BE2C (cell line): ENCODE measurements at regions not wholly inside any gene's neighbourhood (a gene's known extent, or its start where the extent isn't known, plus 50 kb on each side); places are given as distances from the start of the nearest gene placed in this dataset.

ENCODE experiments used
- DNase-seq: peaks from one replicate; pipeline ENCODE4 v3.0.0-alpha.2; 2020
- H3K27me3 ChIP-seq: fragments of 250-450 bp; sonication (Bioruptor Pico); 2 replicates; pipeline ENCODE4 v1.5.1; 2020; ENCODE audit warnings: mild to moderate bottlenecking
- H3K36me3 ChIP-seq: fragments of 250-450 bp; sonication (Bioruptor Pico); 2 replicates; pipeline ENCODE4 v1.5.1; 2020; ENCODE audit warnings: mild to moderate bottlenecking
- H3K4me1 ChIP-seq: fragments of 250-450 bp; sonication (Bioruptor Pico); 2 replicates; pipeline ENCODE4 v1.5.1; 2020
- H3K4me3 ChIP-seq: 2 replicates; pipeline ENCODE4 v1.5.1; 2011; ENCODE audit warnings: low read depth, low read length
- H3K9me3 ChIP-seq: fragments of 250-450 bp; sonication (Bioruptor Pico); 2 replicates; pipeline ENCODE4 v1.5.1; 2020
- CTCF ChIP-seq: IDR thresholded peaks from 2 replicates; pipeline ENCODE4 v1.5.1; 2012; ENCODE audit warnings: mild to moderate bottlenecking, low read depth, low read length

- no peak for DNase-seq
- Histone ChIP-seq H3K27me3 (no peaks in the 10 kb centered on the region), H3K36me3 (no peaks in the 10 kb centered on the region), H3K4me3 (peak overlapping the region; percentile 12; the same call in 1 of the 2 replicates), H3K9me3 (no peaks in the 10 kb centered on the region), H3K4me1 (peaks cover 15% of the 10 kb centered on the region)
- no peak for TF ChIP-seq CTCF
Observed at GRCh38 chr5:123881759-123882244, 369.8 kb downstream of the CSNK1G3 start.

GRCh38 chr5:123880875-123881274 is 368.9 kb downstream of the CSNK1G3 start:
- DNase-seq = no peak
- H3K4me1 ChIP-seq = peaks cover 15% of the 10 kb centered on the region
- no peak for TF ChIP-seq CTCF

GRCh38 chr5:123879071-123879470 is 367.1 kb downstream of the CSNK1G3 start:
- Histone ChIP-seq H3K27me3 (no peaks in the 10 kb centered on the region), H3K9me3 (no peaks in the 10 kb centered on the region), H3K4me1 (peaks cover 18% of the 10 kb centered on the region), H3K36me3 (no peaks in the 10 kb centered on the region), H3K4me3 (no peak overlapping the region)
- DNase-seq = no peak
- no peak for TF ChIP-seq CTCF

More at GRCh38 chr5:123880875-123881274, 368.9 kb downstream of the CSNK1G3 start:
- Histone ChIP-seq H3K9me3 (no peaks in the 10 kb centered on the region), H3K36me3 (no peaks in the 10 kb centered on the region), H3K27me3 (no peaks in the 10 kb centered on the region), H3K4me3 (no peak overlapping the region)

GRCh38 chr5:123876276-123876790 is 364.4 kb downstream of the CSNK1G3 start:
- H3K4me1 ChIP-seq = peaks cover 4% of the 10 kb centered on the region
- DNase-seq = no peak

GRCh38 chr5:123875561-123876275 is 363.7 kb downstream of the CSNK1G3 start:
- Histone ChIP-seq H3K27me3 (no peaks in the 10 kb centered on the region), H3K36me3 (no peaks in the 10 kb centered on the region), H3K9me3 (no peaks in the 10 kb centered on the region), H3K4me3 (no peak overlapping the region), H3K4me1 (peaks cover 3% of the 10 kb centered on the region)
- DNase-seq = no peak
- TF ChIP-seq CTCF = no peak

More at GRCh38 chr5:123876276-123876790, 364.4 kb downstream of the CSNK1G3 start:
- Histone ChIP-seq H3K27me3 (no peaks in the 10 kb centered on the region), H3K4me3 (no peak overlapping the region), H3K36me3 (no peaks in the 10 kb centered on the region), H3K9me3 (no peaks in the 10 kb centered on the region)
- no peak for TF ChIP-seq CTCF

GRCh38 chr5:123874600-123875201 is 362.7 kb downstream of the CSNK1G3 start:
- H3K36me3 ChIP-seq = no peaks in the 10 kb centered on the region
- H3K9me3 ChIP-seq = no peaks in the 10 kb centered on the region
- H3K4me1 ChIP-seq = peaks cover 3% of the 10 kb centered on the region
- H3K4me3 ChIP-seq = no peak overlapping the region
- no peak for DNase-seq
- TF ChIP-seq CTCF = no peak
- no peaks in the 10 kb centered on the region for H3K27me3 ChIP-seq
